RPMI8226 (cell line): ENCODE measurements at regions not wholly inside any gene's neighbourhood (a gene's known extent, or its start where the extent isn't known, plus 50 kb on each side); places are given as distances from the start of the nearest gene placed in this dataset.
"Not testable (repeated sequence)": the region's sequence is repeated elsewhere in the genome, so short reads cannot be mapped to it uniquely, and the experiment has no call there.

Source experiments
- DNase-seq: peaks from one replicate; pipeline ENCODE4 v3.0.0-alpha.2; 2015

GRCh38 chr7:91571601-91572000 is 307.4 kb downstream of the FZD1 start:
- no peak for DNase-seq

- DNase-seq = no peak
Measured at GRCh38 chr7:91573405-91573804, 307.1 kb downstream of the MTERF1 start.

- not testable (repeated sequence) for DNase-seq
Measured at GRCh38 chr7:91576459-91576858, 304.0 kb downstream of the MTERF1 start.

- DNase-seq = no peak
Measured at GRCh38 chr7:91579837-91580236, 300.7 kb downstream of the MTERF1 start.

- no peak for DNase-seq
Measured at GRCh38 chr7:91582799-91583477, 297.6 kb downstream of the MTERF1 start.

GRCh38 chr7:91596287-91596686 is 284.2 kb downstream of the MTERF1 start:
- no peak for DNase-seq

GRCh38 chr7:91598791-91599190 is 281.7 kb downstream of the MTERF1 start:
- DNase-seq = no peak

- no peak for DNase-seq
Measured at GRCh38 chr7:91600112-91600511, 280.4 kb downstream of the MTERF1 start.

- DNase-seq = no peak
Measured at GRCh38 chr7:91603707-91604106, 276.8 kb downstream of the MTERF1 start.

- DNase-seq = no peak
Measured at GRCh38 chr7:91608606-91609005, 271.9 kb downstream of the MTERF1 start.

GRCh38 chr7:91609525-91609924 is 271.0 kb downstream of the MTERF1 start:
- DNase-seq = no peak

- DNase-seq = no peak
Measured at GRCh38 chr7:91614431-91614830, 266.1 kb downstream of the MTERF1 start.

- no peak for DNase-seq
Measured at GRCh38 chr7:91618776-91619765, 261.4 kb downstream of the MTERF1 start.

- DNase-seq = no peak
Measured at GRCh38 chr7:91620827-91621226, 259.7 kb downstream of the MTERF1 start.

- DNase-seq = not testable (repeated sequence)
Measured at GRCh38 chr7:91627324-91627723, 253.2 kb downstream of the MTERF1 start.

GRCh38 chr7:91628742-91629141 is 251.8 kb downstream of the MTERF1 start:
- DNase-seq = no peak

GRCh38 chr7:91630581-91631380 is 249.7 kb downstream of the MTERF1 start:
- no peak for DNase-seq

GRCh38 chr7:91632234-91632940 is 248.1 kb downstream of the MTERF1 start:
- no peak for DNase-seq

GRCh38 chr7:91633013-91633441 is 247.5 kb downstream of the MTERF1 start:
- peak; percentile 11 for DNase-seq

- DNase-seq = peak; percentile 17
Measured at GRCh38 chr7:91634485-91635177, 245.9 kb downstream of the MTERF1 start.

- DNase-seq = peak; percentile 34
Measured at GRCh38 chr7:91636129-91636724, 244.3 kb downstream of the MTERF1 start.
